ENCODE measurements at regions not wholly inside any gene's neighbourhood (a gene's known extent, or its start where the extent isn't known, plus 50 kb on each side); places are given as distances from the start of the nearest gene placed in this dataset.

- H3K4me3 ChIP-seq (ENCODE audit: low read depth, low read length, poor library complexity, severe bottlenecking): no peak overlapping the region
- H3K27me3 ChIP-seq (ENCODE audit: insufficient read depth, low read length): no peaks in the 10 kb centered on the region
- H3K4me2 ChIP-seq (ENCODE audit: low read length): no peak overlapping the region
- TF ChIP-seq EZH2 (IDR thresholded peaks at IDR 0.05; ENCODE audit: borderline replicate concordance, low read length) (no peak), CTCF (IDR thresholded peaks at IDR 0.05; ENCODE audit: low read length) (no peak)
- H3K79me2 ChIP-seq (ENCODE audit: insufficient read depth, low read length): no peaks in the 10 kb centered on the region
- no peaks in the 10 kb centered on the region for H3K36me3 ChIP-seq (ENCODE audit: insufficient read depth, low read length)
- no peaks in the 10 kb centered on the region for H4K20me1 ChIP-seq (ENCODE audit: insufficient read depth, low read length)
- no peak overlapping the region for H3K9ac ChIP-seq (ENCODE audit: low read length)
- no peaks in the 10 kb centered on the region for H3F3A ChIP-seq (ENCODE audit: insufficient read depth, low read length)
- H3K9me2 ChIP-seq (ENCODE audit: low read depth, low read length): no peaks in the 10 kb centered on the region
- H3K4me1 ChIP-seq (ENCODE audit: insufficient read depth, low read length, severe bottlenecking): peaks cover 13% of the 10 kb centered on the region
- H2AFZ ChIP-seq (ENCODE audit: low read length): no peak overlapping the region
- H3K27ac ChIP-seq (ENCODE audit: low read depth, low read length, poor library complexity, severe bottlenecking): no peak overlapping the region
- H3K9me3 ChIP-seq (ENCODE audit: low read length): no peaks in the 10 kb centered on the region
Measured at GRCh38 chr17:14454746-14455145, 153.9 kb downstream of the HS3ST3B1 start.

- Histone ChIP-seq H3K9me3 (ENCODE audit: low read length) (no peaks in the 10 kb centered on the region), H4K20me1 (ENCODE audit: insufficient read depth, low read length) (no peaks in the 10 kb centered on the region), H3K9ac (ENCODE audit: low read length) (no peak overlapping the region), H3K9me2 (ENCODE audit: low read depth, low read length) (no peaks in the 10 kb centered on the region), H2AFZ (ENCODE audit: low read length) (no peak overlapping the region), H3K4me1 (ENCODE audit: insufficient read depth, low read length, severe bottlenecking) (no peaks in the 10 kb centered on the region), H3K79me2 (ENCODE audit: insufficient read depth, low read length) (no peaks in the 10 kb centered on the region), H3K27ac (ENCODE audit: low read depth, low read length, poor library complexity, severe bottlenecking) (no peak overlapping the region), H3F3A (ENCODE audit: insufficient read depth, low read length) (no peaks in the 10 kb centered on the region), H3K36me3 (ENCODE audit: insufficient read depth, low read length) (no peaks in the 10 kb centered on the region), H3K4me3 (ENCODE audit: low read depth, low read length, poor library complexity, severe bottlenecking) (no peak overlapping the region), H3K27me3 (ENCODE audit: insufficient read depth, low read length) (no peaks in the 10 kb centered on the region), H3K4me2 (ENCODE audit: low read length) (no peak overlapping the region)
- TF ChIP-seq EZH2 (IDR thresholded peaks at IDR 0.05; ENCODE audit: borderline replicate concordance, low read length): no peak
- no peak for TF ChIP-seq CTCF (IDR thresholded peaks at IDR 0.05; ENCODE audit: low read length)
Measured at GRCh38 chr17:14452856-14453255, 152.0 kb downstream of the HS3ST3B1 start.

DNA sequence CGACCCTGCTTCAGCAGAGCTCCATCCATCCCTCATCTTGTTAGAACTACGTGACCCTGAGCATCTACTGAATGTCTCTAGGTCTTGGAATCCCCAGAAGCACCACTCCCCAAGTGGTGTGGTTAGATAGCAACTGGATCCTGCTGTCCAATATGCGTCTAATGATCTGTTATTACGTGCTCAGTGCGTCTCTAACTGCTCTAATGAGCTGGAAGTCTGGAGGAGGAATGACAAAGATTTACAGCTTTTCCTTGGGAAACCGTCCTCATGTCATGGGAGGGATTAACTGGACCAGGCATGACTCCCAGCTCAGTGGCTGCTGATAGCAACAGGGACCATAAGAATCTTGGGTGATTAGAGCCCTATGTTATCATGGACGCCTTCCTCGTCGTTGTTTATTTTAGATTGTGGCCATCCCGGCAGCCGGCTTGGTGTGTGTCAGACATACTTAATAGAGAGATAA is 150.9 kb downstream of the HS3ST3B1 start:
- no peak overlapping the region for H2AFZ ChIP-seq (ENCODE audit: low read length)
- peaks cover 10% of the 10 kb centered on the region for H3K4me1 ChIP-seq (ENCODE audit: insufficient read depth, low read length, severe bottlenecking)
- H3K4me2 ChIP-seq (ENCODE audit: low read length): no peak overlapping the region

More for the DNA sequence above, 150.9 kb downstream of the HS3ST3B1 start:
- Histone ChIP-seq H3K27me3 (ENCODE audit: insufficient read depth, low read length) (no peaks in the 10 kb centered on the region), H3K79me2 (ENCODE audit: insufficient read depth, low read length) (no peaks in the 10 kb centered on the region), H3K9me2 (ENCODE audit: low read depth, low read length) (no peaks in the 10 kb centered on the region), H3K36me3 (ENCODE audit: insufficient read depth, low read length) (no peaks in the 10 kb centered on the region), H3K4me3 (ENCODE audit: low read depth, low read length, poor library complexity, severe bottlenecking) (no peak overlapping the region), H4K20me1 (ENCODE audit: insufficient read depth, low read length) (no peaks in the 10 kb centered on the region), H3K9me3 (ENCODE audit: low read length) (no peaks in the 10 kb centered on the region), H3F3A (ENCODE audit: insufficient read depth, low read length) (no peaks in the 10 kb centered on the region), H3K9ac (ENCODE audit: low read length) (no peak overlapping the region), H3K27ac (ENCODE audit: low read depth, low read length, poor library complexity, severe bottlenecking) (no peak overlapping the region)
- TF ChIP-seq CTCF (IDR thresholded peaks at IDR 0.05; ENCODE audit: low read length) (no peak), EZH2 (IDR thresholded peaks at IDR 0.05; ENCODE audit: borderline replicate concordance, low read length) (no peak)
